ENCODE measurements at regions not wholly inside any gene's neighbourhood (a gene's known extent, or its start where the extent isn't known, plus 50 kb on each side); places are given as distances from the start of the nearest gene placed in this dataset.

GRCh38 chr4:141430686-141431085, 205.7 kb upstream of the IL15 start:
- TF ChIP-seq CTCF (IDR thresholded peaks at IDR 0.05 in 8 of 11, conservative IDR thresholded peaks at IDR 0.05 in 3 of 11) (no peak), POLR2A (IDR thresholded peaks at IDR 0.05) (no peak), POLR2AphosphoS5 (IDR thresholded peaks at IDR 0.05) (no peak)
